Nephron progenitor cell (in vitro differentiated cells): ENCODE measurements at regions not wholly inside any gene's neighbourhood (a gene's known extent, or its start where the extent isn't known, plus 50 kb on each side); places are given as distances from the start of the nearest gene placed in this dataset.

Experiments used
- DNase-seq: peaks from one replicate; pipeline ENCODE4 v3.0.0; 2021
- H3K27ac Mint-ChIP-seq: 2 replicates; pipeline ENCODE4 v1.8.0; 2021; ENCODE audit warnings: mild to moderate bottlenecking, moderate library complexity, mixed read lengths
- H3K27me3 Mint-ChIP-seq: 2 replicates; pipeline ENCODE4 v1.8.0; 2021; ENCODE audit warnings: mild to moderate bottlenecking, low read depth, mixed read lengths; ENCODE audit not compliant: poor library complexity
- H3K36me3 Mint-ChIP-seq: 2 replicates; pipeline ENCODE4 v1.8.0; 2021; ENCODE audit warnings: low read depth, mixed read lengths
- H3K4me1 Mint-ChIP-seq: 2 replicates; pipeline ENCODE4 v1.8.0; 2021; ENCODE audit warnings: mixed read lengths
- H3K4me3 Mint-ChIP-seq: 2 replicates; pipeline ENCODE4 v1.8.0; 2021; ENCODE audit warnings: mild to moderate bottlenecking, moderate library complexity, mixed read lengths
- H3K9me3 Mint-ChIP-seq: 2 replicates; pipeline ENCODE4 v1.8.0; 2021; ENCODE audit warnings: mild to moderate bottlenecking, moderate library complexity, mixed read lengths
- CTCF ChIP-seq: fragments of 200-600 bp; sonication (generic); IDR thresholded peaks from 2 replicates; pipeline ENCODE4 v1.5.0; 2021; ENCODE audit warnings: antibody characterized with exemption

GRCh38 chr18:71426441-71426840, 1117.7 kb downstream of the CBLN2 start:
- H3K4me3 Mint-ChIP-seq, result no peak overlapping the region
- H3K9me3 Mint-ChIP-seq, result peaks cover 13% of the 10 kb centered on the region
- TF ChIP-seq CTCF, result no peak
- no peaks in the 10 kb centered on the region for H3K27me3 Mint-ChIP-seq
- no peak overlapping the region for H3K27ac Mint-ChIP-seq
- no peaks in the 10 kb centered on the region for H3K36me3 Mint-ChIP-seq
- no peak for DNase-seq
- no peaks in the 10 kb centered on the region for H3K4me1 Mint-ChIP-seq

- H3K9me3 Mint-ChIP-seq, result no peaks in the 10 kb centered on the region
- no peaks in the 10 kb centered on the region for H3K27me3 Mint-ChIP-seq
- no peak for TF ChIP-seq CTCF
- H3K4me3 Mint-ChIP-seq, result no peak overlapping the region
- peaks cover 17% of the 10 kb centered on the region for H3K4me1 Mint-ChIP-seq
- no peak for DNase-seq
- no peaks in the 10 kb centered on the region for H3K36me3 Mint-ChIP-seq
- no peak overlapping the region for H3K27ac Mint-ChIP-seq
These were observed 1116.4 kb downstream of the SOCS6 start for GRCh38 chr18:71405169-71405809.

GRCh38 chr18:71403501-71403900, 1114.7 kb downstream of the SOCS6 start:
- H3K36me3 Mint-ChIP-seq, result no peaks in the 10 kb centered on the region
- no peak overlapping the region for H3K27ac Mint-ChIP-seq
- H3K4me1 Mint-ChIP-seq, result peaks cover 17% of the 10 kb centered on the region
- TF ChIP-seq CTCF, result no peak
- DNase-seq, result no peak
- no peaks in the 10 kb centered on the region for H3K27me3 Mint-ChIP-seq
- H3K9me3 Mint-ChIP-seq, result no peaks in the 10 kb centered on the region
- H3K4me3 Mint-ChIP-seq, result no peak overlapping the region

- no peaks in the 10 kb centered on the region for H3K36me3 Mint-ChIP-seq
- no peak overlapping the region for H3K4me3 Mint-ChIP-seq
- DNase-seq, result peak; percentile 22
These were observed 1109.7 kb downstream of the SOCS6 start for GRCh38 chr18:71398531-71398930.

GRCh38 chr18:71388148-71388547, 1099.3 kb downstream of the SOCS6 start:
- Mint-ChIP-seq H3K9me3 (no peaks in the 10 kb centered on the region), H3K36me3 (no peaks in the 10 kb centered on the region), H3K27ac (no peak overlapping the region), H3K27me3 (no peaks in the 10 kb centered on the region), H3K4me3 (no peak overlapping the region), H3K4me1 (no peaks in the 10 kb centered on the region)
- no peak for DNase-seq
- no peak for TF ChIP-seq CTCF

More at GRCh38 chr18:71398531-71398930, 1109.7 kb downstream of the SOCS6 start:
- Mint-ChIP-seq H3K4me1 (peaks cover 4% of the 10 kb centered on the region), H3K27ac (no peak overlapping the region), H3K27me3 (peaks cover 6% of the 10 kb centered on the region), H3K9me3 (no peaks in the 10 kb centered on the region)
- TF ChIP-seq CTCF, result peak; percentile 43

- H3K27me3 Mint-ChIP-seq, result peaks cover 8% of the 10 kb centered on the region
- H3K4me1 Mint-ChIP-seq, result no peaks in the 10 kb centered on the region
- no peaks in the 10 kb centered on the region for H3K9me3 Mint-ChIP-seq
- no peak overlapping the region for H3K27ac Mint-ChIP-seq
- H3K4me3 Mint-ChIP-seq, result no peak overlapping the region
- DNase-seq, result no peak
- H3K36me3 Mint-ChIP-seq, result no peaks in the 10 kb centered on the region
- no peak for TF ChIP-seq CTCF
These were observed 1085.6 kb downstream of the SOCS6 start for GRCh38 chr18:71374294-71375000.
